Psoas muscle (tissue), 7 donors: ENCODE measurements at regions not wholly inside any gene's neighbourhood (a gene's known extent, or its start where the extent isn't known, plus 50 kb on each side); places are given as distances from the start of the nearest gene placed in this dataset.

Experiments
- ATAC-seq, 4 donors: fragments of 200-7000 bp; cut with Tn5 transposase; one replicate each; pipeline ENCODE4 v1.9.1; 2020; ENCODE audit warnings: moderate library complexity in 3 of 4, mild to moderate bottlenecking in 2 of 4
- DNase-seq, 2 donors: peaks; one replicate each; pipeline ENCODE4 v3.0.0-alpha.2; 2020
- H3K27ac ChIP-seq: fragments of 200-600 bp; one replicate; pipeline ENCODE4 v1.8.0; 2022
- H3K27me3 ChIP-seq, 3 donors: fragments of 200-600 bp in 1 of 3; one replicate each; pipeline versions ENCODE4 v1.6.1 to v1.8.0; 2013 to 2022; ENCODE audit warnings: low read length in 2 of 3, mild to moderate bottlenecking in 2 of 3, moderate library complexity in 1 of 3; ENCODE audit not compliant: insufficient read depth in 3 of 3
- H3K36me3 ChIP-seq, 2 donors: fragments of 200-600 bp in 1 of 2; one replicate each; pipeline versions ENCODE4 v1.6.1 to v1.8.0; 2013 to 2022; ENCODE audit warnings: low read depth in 1 of 2, mild to moderate bottlenecking in 1 of 2, moderate library complexity in 1 of 2; ENCODE audit not compliant: insufficient read depth in 1 of 2
- H3K4me1 ChIP-seq: fragments of 200-600 bp; one replicate; pipeline ENCODE4 v1.8.0; 2022
- H3K4me3 ChIP-seq: fragments of 200-600 bp; one replicate; pipeline ENCODE4 v1.8.0; 2022; ENCODE audit warnings: mild to moderate bottlenecking
- H3K9me3 ChIP-seq: fragments of 200-600 bp; one replicate; pipeline ENCODE4 v1.8.0; 2022
- WGBS, 3 donors: extraction: QIAGEN DNeasy Blood & Tissue Kit; methylation state at CpG; one replicate each; pipeline versions ENCODE4 v1.1.6 to v1.1.7; 2013; 5-methylcytosine and 5-hydroxymethylcytosine counted together
- intact Hi-C, 2 donors: fragments of 100-400 bp; cut with DNase I; formaldehyde crosslinking; loops; one replicate each; pipeline versions ENCODE4 v1.11.0 to v1.14.2; 2022
- TF ChIP-seq, protein P1 (sequence below): fragments of 200-600 bp; IDR thresholded peaks from one replicate; pipeline ENCODE4 v1.8.0; 2022; ENCODE audit warnings: antibody characterized with exemption
- donor health status: healthy with polysubstance abuse.
- donor health status: DM: no; HTN: no; CAD: no; lungs with moderate emphysema.
- donor health status: Bipolar disorder and iron deficiency.
- donor health status: healthy.
- donor health status: DM: yes; HTN: yes; CAD: no.
- donor health status: DM: no; HTN: no; CAD: no.
- donor health status: DM: yes; HTN: yes; CAD: no.

DNA sequence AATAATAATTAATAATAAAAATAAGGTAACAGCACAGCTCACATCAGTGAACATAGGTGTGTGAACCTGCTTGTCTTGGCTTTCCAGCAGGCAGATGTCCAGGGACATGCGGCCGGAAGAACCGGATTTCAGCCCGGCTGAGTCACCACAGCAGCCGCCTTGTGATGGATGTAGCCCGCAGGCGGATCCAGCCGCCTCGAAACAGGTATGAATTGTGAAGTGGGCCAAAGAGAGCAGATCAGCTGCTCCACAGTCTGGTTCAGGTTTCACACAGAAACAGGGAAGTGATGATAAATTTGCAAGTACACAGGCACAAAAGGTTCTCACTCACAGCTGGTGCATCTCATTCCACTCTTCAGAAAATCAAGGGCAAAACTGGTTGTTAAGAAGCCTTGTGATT lies 55.1 kb downstream of the ID4 start:
- no peak overlapping the region for H3K4me3 ChIP-seq
- H3K4me1 ChIP-seq: no peaks in the 10 kb centered on the region
- intact Hi-C loops: no loop called here
- ATAC-seq (no peak), DNase-seq (no peak)
- 72 to 83% (median 79%) methylated on average over 9 of the region's 9 CpGs for WGBS, 3 donors
- no peaks in the 10 kb centered on the region for H3K9me3 ChIP-seq
- TF ChIP-seq, protein P1, sequence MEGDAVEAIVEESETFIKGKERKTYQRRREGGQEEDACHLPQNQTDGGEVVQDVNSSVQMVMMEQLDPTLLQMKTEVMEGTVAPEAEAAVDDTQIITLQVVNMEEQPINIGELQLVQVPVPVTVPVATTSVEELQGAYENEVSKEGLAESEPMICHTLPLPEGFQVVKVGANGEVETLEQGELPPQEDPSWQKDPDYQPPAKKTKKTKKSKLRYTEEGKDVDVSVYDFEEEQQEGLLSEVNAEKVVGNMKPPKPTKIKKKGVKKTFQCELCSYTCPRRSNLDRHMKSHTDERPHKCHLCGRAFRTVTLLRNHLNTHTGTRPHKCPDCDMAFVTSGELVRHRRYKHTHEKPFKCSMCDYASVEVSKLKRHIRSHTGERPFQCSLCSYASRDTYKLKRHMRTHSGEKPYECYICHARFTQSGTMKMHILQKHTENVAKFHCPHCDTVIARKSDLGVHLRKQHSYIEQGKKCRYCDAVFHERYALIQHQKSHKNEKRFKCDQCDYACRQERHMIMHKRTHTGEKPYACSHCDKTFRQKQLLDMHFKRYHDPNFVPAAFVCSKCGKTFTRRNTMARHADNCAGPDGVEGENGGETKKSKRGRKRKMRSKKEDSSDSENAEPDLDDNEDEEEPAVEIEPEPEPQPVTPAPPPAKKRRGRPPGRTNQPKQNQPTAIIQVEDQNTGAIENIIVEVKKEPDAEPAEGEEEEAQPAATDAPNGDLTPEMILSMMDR: no peak
- H3K27me3 ChIP-seq: peaks cover 0 to 5% (median 2%) of the 10 kb centered on the region in 3 donors
- H3K27ac ChIP-seq: no peak overlapping the region
- no peaks in the 10 kb centered on the region for H3K36me3 ChIP-seq

DNA sequence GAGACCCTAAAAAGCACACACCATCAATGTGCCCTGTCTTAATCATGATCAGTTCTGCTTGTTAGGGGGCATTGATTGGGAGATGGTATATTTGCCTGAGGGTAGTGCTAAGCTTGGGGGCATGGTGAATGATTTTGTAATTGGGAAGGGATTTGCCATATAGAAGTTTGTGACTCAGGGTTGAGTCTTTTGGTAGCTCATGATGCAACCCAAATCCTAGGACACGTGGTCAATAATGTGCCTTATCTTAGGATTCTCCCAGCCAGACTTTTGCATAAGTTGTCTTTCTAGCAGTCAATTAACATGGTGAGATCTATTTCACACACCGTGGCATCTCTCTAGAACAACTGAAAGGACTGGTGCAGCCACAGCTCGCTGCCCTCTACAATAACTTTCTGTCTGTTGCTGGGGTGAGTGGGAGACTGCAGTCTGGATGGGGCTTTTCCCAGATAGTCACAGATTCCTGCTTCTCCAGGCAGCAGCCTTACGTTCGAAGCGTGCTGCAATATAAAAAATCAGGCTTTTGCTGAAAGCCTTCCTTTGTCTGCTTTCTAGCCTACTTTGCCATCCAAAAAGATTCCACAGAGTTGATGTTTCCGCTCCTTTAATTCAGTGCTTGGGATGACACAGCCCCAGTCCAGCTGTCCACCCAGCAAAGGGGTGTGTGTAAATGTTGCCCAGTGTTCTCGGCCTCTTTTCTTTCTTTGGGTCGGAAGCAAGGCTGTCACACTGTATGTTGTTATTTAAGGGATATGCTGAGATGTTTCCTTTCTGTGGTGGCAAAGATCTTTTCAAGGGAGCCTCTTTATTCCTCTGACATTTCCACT lies 58.9 kb downstream of the ID4 start:
- H3K27me3 ChIP-seq: peaks cover 0 to 5% (median 0%) of the 10 kb centered on the region in 3 donors
- H3K27ac ChIP-seq: no peak overlapping the region
- H3K9me3 ChIP-seq: no peaks in the 10 kb centered on the region
- TF ChIP-seq, protein P1: no peak
- H3K4me3 ChIP-seq: no peak overlapping the region
- no peaks in the 10 kb centered on the region for H3K36me3 ChIP-seq
- intact Hi-C loops: no loop called here
- DNase-seq (no peak), ATAC-seq (no peak)
- H3K4me1 ChIP-seq: no peaks in the 10 kb centered on the region
- 23 to 47% (median 31%) methylated on average over 9 of the region's 9 CpGs for WGBS, 3 donors

DNA sequence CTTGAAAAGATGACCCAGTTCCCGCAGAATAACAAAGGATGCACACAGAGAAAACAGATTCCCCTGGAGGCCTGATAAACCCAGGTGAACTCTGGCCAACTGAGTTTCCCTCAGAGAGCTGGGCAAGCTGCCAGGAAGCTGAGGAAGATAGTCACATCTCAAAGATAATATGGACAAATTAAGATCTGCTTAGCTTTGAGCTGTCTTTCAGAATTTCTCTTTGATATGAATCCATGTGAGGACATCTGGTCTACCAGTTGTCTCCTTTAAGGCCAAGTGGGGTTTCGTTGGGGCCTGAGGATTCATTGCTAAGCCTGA lies 59.5 kb downstream of the ID4 start:
- Histone ChIP-seq H3K36me3 (no peaks in the 10 kb centered on the region), H3K4me1 (no peaks in the 10 kb centered on the region), H3K9me3 (no peaks in the 10 kb centered on the region), H3K4me3 (no peak overlapping the region), H3K27me3 (no peaks in the 10 kb centered on the region), H3K27ac (no peak overlapping the region)
- intact Hi-C loops: no loop called here
- DNase-seq (no peak), ATAC-seq (no peak)
- TF ChIP-seq, protein P1: no peak
- WGBS, 3 donors: 37 to 46% (median 39%) methylated on average over 2 of the region's 2 CpGs

DNA sequence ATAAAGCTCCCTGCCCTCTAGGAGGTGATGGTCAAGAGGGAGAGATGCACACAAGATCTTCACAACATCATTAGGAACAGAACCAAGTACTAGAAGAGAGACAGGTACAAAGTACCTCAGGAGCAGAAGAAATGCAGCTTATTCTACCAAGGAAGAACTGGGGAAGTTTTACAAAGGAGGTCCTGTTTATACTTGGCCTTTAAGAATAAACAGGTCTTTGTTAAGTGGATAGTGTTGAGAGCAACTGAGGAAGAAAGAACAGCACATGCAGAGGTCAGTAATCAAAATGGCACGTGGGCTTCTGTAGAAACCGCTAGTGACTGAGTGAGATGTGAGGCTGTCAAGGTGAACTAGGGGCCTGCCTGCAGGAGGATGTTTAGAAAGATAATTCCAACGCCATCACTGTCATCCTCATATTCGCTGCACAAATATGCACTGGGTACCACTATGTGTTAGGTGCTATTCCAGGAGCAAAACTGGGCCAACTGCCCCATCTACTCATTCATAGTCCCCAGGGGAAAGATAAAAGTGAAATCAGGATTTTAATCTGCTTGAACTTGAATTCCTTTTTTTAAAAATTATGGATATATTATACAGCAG lies 61.1 kb downstream of the ID4 start:
- no peak overlapping the region for H3K4me3 ChIP-seq
- DNase-seq (no peak), ATAC-seq (no peak)
- H3K36me3 ChIP-seq: no peaks in the 10 kb centered on the region
- 67 to 69% (median 69%) methylated on average over 4 of the region's 4 CpGs for WGBS, 3 donors
- H3K4me1 ChIP-seq: no peaks in the 10 kb centered on the region
- no peaks in the 10 kb centered on the region for H3K27me3 ChIP-seq
- TF ChIP-seq, protein P1: no peak
- H3K9me3 ChIP-seq: no peaks in the 10 kb centered on the region
- no peak overlapping the region for H3K27ac ChIP-seq
- intact Hi-C loops: no loop called here
